Colonic mucosa (tissue), 4 donors: ENCODE measurements at regions not wholly inside any gene's neighbourhood (a gene's known extent, or its start where the extent isn't known, plus 50 kb on each side); places are given as distances from the start of the nearest gene placed in this dataset.

Experiments used
- DNase-seq: peaks from one replicate; pipeline ENCODE4 v3.0.0-alpha.2; 2020
- H3K27ac ChIP-seq: fragments of 200-600 bp; one replicate; pipeline ENCODE4 v1.8.0; 2021
- H3K27me3 ChIP-seq: fragments of 200-600 bp; one replicate; pipeline ENCODE4 v1.8.0; 2021
- H3K36me3 ChIP-seq: fragments of 200-600 bp; one replicate; pipeline ENCODE4 v1.8.0; 2021
- H3K4me1 ChIP-seq: fragments of 200-600 bp; one replicate; pipeline ENCODE4 v1.8.0; 2021; ENCODE audit warnings: mild to moderate bottlenecking
- H3K4me3 ChIP-seq: fragments of 200-600 bp; one replicate; pipeline ENCODE4 v1.8.0; 2021
- H3K9ac ChIP-seq, 2 donors: one replicate each; pipeline ENCODE4 v1.7.0; 2013; ENCODE audit warnings: control low read depth in 2 of 2, low read depth in 2 of 2, low read length in 2 of 2
- H3K9me3 ChIP-seq: fragments of 200-600 bp; one replicate; pipeline ENCODE4 v1.8.0; 2021
- intact Hi-C: fragments of 100-400 bp; cut with DNase I; formaldehyde crosslinking; loops from one replicate; pipeline ENCODE4 v1.14.1; 2022
- TF ChIP-seq, protein P1 (sequence below): fragments of 200-600 bp; IDR thresholded peaks from one replicate; pipeline ENCODE4 v1.8.0; 2022; ENCODE audit warnings: antibody characterized with exemption, mild to moderate bottlenecking
- donor health status: healthy.
- donor health status: DM: no; HTN: no; CAD: no.
- donor health status: DM: no; HTN: no; CAD: no.

GRCh38 chr11:23563591-23563990 is 703.3 kb upstream of the CCDC179 start:
- DNase-seq: no peak
- intact Hi-C loops: no loop called here
- TF ChIP-seq, protein P1, sequence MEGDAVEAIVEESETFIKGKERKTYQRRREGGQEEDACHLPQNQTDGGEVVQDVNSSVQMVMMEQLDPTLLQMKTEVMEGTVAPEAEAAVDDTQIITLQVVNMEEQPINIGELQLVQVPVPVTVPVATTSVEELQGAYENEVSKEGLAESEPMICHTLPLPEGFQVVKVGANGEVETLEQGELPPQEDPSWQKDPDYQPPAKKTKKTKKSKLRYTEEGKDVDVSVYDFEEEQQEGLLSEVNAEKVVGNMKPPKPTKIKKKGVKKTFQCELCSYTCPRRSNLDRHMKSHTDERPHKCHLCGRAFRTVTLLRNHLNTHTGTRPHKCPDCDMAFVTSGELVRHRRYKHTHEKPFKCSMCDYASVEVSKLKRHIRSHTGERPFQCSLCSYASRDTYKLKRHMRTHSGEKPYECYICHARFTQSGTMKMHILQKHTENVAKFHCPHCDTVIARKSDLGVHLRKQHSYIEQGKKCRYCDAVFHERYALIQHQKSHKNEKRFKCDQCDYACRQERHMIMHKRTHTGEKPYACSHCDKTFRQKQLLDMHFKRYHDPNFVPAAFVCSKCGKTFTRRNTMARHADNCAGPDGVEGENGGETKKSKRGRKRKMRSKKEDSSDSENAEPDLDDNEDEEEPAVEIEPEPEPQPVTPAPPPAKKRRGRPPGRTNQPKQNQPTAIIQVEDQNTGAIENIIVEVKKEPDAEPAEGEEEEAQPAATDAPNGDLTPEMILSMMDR: no peak
- Histone ChIP-seq H3K9ac (no peak overlapping the region), H3K36me3 (no peaks in the 10 kb centered on the region), H3K27ac (no peak overlapping the region), H3K4me1 (no peaks in the 10 kb centered on the region), H3K27me3 (no peaks in the 10 kb centered on the region), H3K9me3 (no peaks in the 10 kb centered on the region), H3K4me3 (no peak overlapping the region)

DNA sequence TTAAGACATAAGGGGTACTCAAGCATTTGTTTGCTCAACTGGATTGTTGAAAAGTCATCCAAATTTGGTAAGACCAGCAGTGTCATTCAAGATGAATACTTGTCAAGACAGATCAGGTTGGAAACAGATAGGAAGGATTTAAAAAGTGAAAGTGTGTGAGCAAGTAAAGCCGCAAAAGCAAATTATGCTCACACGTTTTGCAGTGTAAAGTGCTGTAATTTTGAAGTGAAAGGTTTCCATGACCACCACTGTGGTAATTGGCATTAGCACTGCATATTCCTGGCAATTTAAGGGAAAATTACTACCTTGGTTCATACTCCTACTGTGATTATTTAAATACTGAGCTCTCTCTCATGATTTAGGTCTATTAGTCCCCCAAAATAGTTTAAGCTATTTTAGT is 704.1 kb upstream of the CCDC179 start:
- no peak overlapping the region for H3K9ac ChIP-seq
- H3K27ac ChIP-seq: no peak overlapping the region
- H3K9me3 ChIP-seq: no peaks in the 10 kb centered on the region
- H3K36me3 ChIP-seq: no peaks in the 10 kb centered on the region
- no peak overlapping the region for H3K4me3 ChIP-seq
- no peak for DNase-seq
- intact Hi-C loops: no loop called here
- H3K4me1 ChIP-seq: no peaks in the 10 kb centered on the region
- H3K27me3 ChIP-seq: no peaks in the 10 kb centered on the region
- TF ChIP-seq, protein P1: no peak

- TF ChIP-seq, protein P1: no peak
- H3K4me3 ChIP-seq: no peak overlapping the region
- H3K9ac ChIP-seq: no peak overlapping the region
- H3K36me3 ChIP-seq: no peaks in the 10 kb centered on the region
- intact Hi-C loops: no loop called here
- no peak overlapping the region for H3K27ac ChIP-seq
- H3K4me1 ChIP-seq: no peaks in the 10 kb centered on the region
- no peak for DNase-seq
- no peaks in the 10 kb centered on the region for H3K9me3 ChIP-seq
- no peaks in the 10 kb centered on the region for H3K27me3 ChIP-seq
Measured at GRCh38 chr11:23569134-23569533, 708.9 kb upstream of the CCDC179 start.

- intact Hi-C loops: no loop called here
- no peak overlapping the region for H3K4me3 ChIP-seq
Measured at GRCh38 chr11:23569547-23569946, 709.3 kb upstream of the CCDC179 start.

DNA sequence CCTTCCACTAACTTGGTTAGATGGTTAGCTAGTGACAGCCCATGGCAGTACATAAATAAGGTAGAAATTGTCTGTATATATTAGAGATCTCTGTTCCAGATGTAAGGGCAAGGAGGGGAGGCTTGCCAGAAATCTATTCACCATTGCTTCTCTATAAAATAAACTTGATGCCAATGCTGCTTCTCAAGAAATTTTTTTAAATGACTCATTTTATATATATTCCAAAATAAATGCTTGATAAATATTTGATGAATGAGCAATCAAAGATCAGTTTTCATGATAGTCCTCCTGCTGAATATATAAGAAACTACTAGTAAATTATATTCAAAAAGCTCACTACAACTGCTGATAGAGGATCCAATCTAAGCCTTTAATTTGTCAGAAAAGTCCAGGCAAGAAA is 710.6 kb upstream of the CCDC179 start:
- H3K27ac ChIP-seq: no peak overlapping the region
- no peak for DNase-seq
- no peak overlapping the region for H3K4me3 ChIP-seq
- no peaks in the 10 kb centered on the region for H3K36me3 ChIP-seq
- H3K9ac ChIP-seq: no peak overlapping the region
- TF ChIP-seq, protein P1: no peak
- no peaks in the 10 kb centered on the region for H3K4me1 ChIP-seq
- no peaks in the 10 kb centered on the region for H3K27me3 ChIP-seq
- H3K9me3 ChIP-seq: no peaks in the 10 kb centered on the region
- intact Hi-C loops: no loop called here

More at GRCh38 chr11:23569547-23569946, 709.3 kb upstream of the CCDC179 start:
- no peak for DNase-seq
- Histone ChIP-seq H3K27ac (no peak overlapping the region), H3K36me3 (no peaks in the 10 kb centered on the region), H3K27me3 (no peaks in the 10 kb centered on the region), H3K4me1 (no peaks in the 10 kb centered on the region), H3K9ac (no peak overlapping the region), H3K9me3 (no peaks in the 10 kb centered on the region)
- TF ChIP-seq, protein P1: no peak

- TF ChIP-seq, protein P1: no peak
- H3K27me3 ChIP-seq: no peaks in the 10 kb centered on the region
- intact Hi-C loops: no loop called here
- H3K9ac ChIP-seq: no peak overlapping the region
- no peak for DNase-seq
- H3K4me3 ChIP-seq: no peak overlapping the region
- H3K27ac ChIP-seq: no peak overlapping the region
- no peaks in the 10 kb centered on the region for H3K9me3 ChIP-seq
- no peaks in the 10 kb centered on the region for H3K4me1 ChIP-seq
- H3K36me3 ChIP-seq: no peaks in the 10 kb centered on the region
Measured at GRCh38 chr11:23573429-23573828, 713.2 kb upstream of the CCDC179 start.
